ENCODE measurements at regions not wholly inside any gene's neighbourhood (a gene's known extent, or its start where the extent isn't known, plus 50 kb on each side); places are given as distances from the start of the nearest gene placed in this dataset.

- no peak overlapping the region for H3K4me3 ChIP-seq (replicated peaks in 1 of 3; ENCODE audit: insufficient read depth in 1 of 3, low read depth in 1 of 3, low read length in 3 of 3)
- no peaks in the 10 kb centered on the region for H3K9me3 ChIP-seq (replicated peaks; ENCODE audit: control insufficient read depth, insufficient read depth, low read length)
- no peak overlapping the region for H3K4me2 ChIP-seq (ENCODE audit: insufficient read depth, low read length)
- H3K9me1 ChIP-seq (replicated peaks; ENCODE audit: control insufficient read depth, extremely low read depth, insufficient read depth, low read length) = no peaks in the 10 kb centered on the region
- H3K79me2 ChIP-seq (ENCODE audit: control insufficient read depth, insufficient read depth, low read length) = no peaks in the 10 kb centered on the region
- ChIA-PET POLR2A (no interaction called here), CTCF (no interaction called here)
- dilution Hi-C loops (cut with MboI; ENCODE audit: extremely low pct_ligation_motif_present, low sequenced_read_pairs) = no loop called here
- DNase-seq (ENCODE audit: low read depth, low spot score) = no peak
- no peak for FAIRE-seq
- no peak overlapping the region for H2AFZ ChIP-seq (ENCODE audit: low read depth, low read length)
- H3K27me3 ChIP-seq (ENCODE audit: control insufficient read depth in 2 of 2, insufficient read depth in 2 of 2, low read length in 2 of 2) = no peaks in the 10 kb centered on the region
- no TSS peak for BruUV-seq (replicated peaks)
- no peak overlapping the region for H3K27ac ChIP-seq (ENCODE audit: insufficient read depth, low read depth, low read length)
- peaks cover 28% of the 10 kb centered on the region for H3K4me1 ChIP-seq (ENCODE audit: control insufficient read depth, extremely low read depth, insufficient read depth, low read length)
- H3K9ac ChIP-seq (replicated peaks; ENCODE audit: extremely low read depth, insufficient read depth, low read length) = no peak overlapping the region
- H3K36me3 ChIP-seq (ENCODE audit: control insufficient read depth in 2 of 2, extremely low read depth in 1 of 2, insufficient read depth in 2 of 2, low read length in 2 of 2) = no peaks in the 10 kb centered on the region
- intact Hi-C loops (cut with micrococcal nuclease) = no loop called here
- H4K20me1 ChIP-seq (replicated peaks; ENCODE audit: control insufficient read depth, extremely low read depth, insufficient read depth, low read length) = no peaks in the 10 kb centered on the region
- TF ChIP-seq, protein P1, sequence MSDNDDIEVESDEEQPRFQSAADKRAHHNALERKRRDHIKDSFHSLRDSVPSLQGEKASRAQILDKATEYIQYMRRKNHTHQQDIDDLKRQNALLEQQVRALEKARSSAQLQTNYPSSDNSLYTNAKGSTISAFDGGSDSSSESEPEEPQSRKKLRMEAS (IDR thresholded peaks at IDR 0.05; ENCODE audit: insufficient read depth, insufficient read length) = no peak
- TF ChIP-seq POLR2A (IDR thresholded peaks at IDR 0.05; ENCODE audit: low read depth, low read length) (no peak), FOS (IDR thresholded peaks at IDR 0.05; ENCODE audit: borderline replicate concordance, insufficient read depth, low read length) (no peak), JUN (IDR thresholded peaks at IDR 0.05; ENCODE audit: borderline replicate concordance, insufficient read depth, insufficient read length, low read depth) (no peak), EZH2 (IDR thresholded peaks at IDR 0.05; ENCODE audit: borderline replicate concordance, low read depth, low read length, severe bottlenecking) (no peak), MYC (IDR thresholded peaks at IDR 0.05; ENCODE audit: low read depth, low read length) (no peak), POLR2AphosphoS5 (IDR thresholded peaks at IDR 0.05; ENCODE audit: insufficient read depth, low read depth, low read length) (no peak), GATA2 (IDR thresholded peaks at IDR 0.05; ENCODE audit: insufficient read depth, insufficient read length, low read depth, low read length) (no peak)
- TF ChIP-seq, protein P2, sequence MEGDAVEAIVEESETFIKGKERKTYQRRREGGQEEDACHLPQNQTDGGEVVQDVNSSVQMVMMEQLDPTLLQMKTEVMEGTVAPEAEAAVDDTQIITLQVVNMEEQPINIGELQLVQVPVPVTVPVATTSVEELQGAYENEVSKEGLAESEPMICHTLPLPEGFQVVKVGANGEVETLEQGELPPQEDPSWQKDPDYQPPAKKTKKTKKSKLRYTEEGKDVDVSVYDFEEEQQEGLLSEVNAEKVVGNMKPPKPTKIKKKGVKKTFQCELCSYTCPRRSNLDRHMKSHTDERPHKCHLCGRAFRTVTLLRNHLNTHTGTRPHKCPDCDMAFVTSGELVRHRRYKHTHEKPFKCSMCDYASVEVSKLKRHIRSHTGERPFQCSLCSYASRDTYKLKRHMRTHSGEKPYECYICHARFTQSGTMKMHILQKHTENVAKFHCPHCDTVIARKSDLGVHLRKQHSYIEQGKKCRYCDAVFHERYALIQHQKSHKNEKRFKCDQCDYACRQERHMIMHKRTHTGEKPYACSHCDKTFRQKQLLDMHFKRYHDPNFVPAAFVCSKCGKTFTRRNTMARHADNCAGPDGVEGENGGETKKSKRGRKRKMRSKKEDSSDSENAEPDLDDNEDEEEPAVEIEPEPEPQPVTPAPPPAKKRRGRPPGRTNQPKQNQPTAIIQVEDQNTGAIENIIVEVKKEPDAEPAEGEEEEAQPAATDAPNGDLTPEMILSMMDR (IDR thresholded peaks at IDR 0.05; ENCODE audit: extremely low read depth in 1 of 2, insufficient read depth in 1 of 2, low read depth in 1 of 2, low read length in 2 of 2) = no peak
Measured at GRCh38 chr4:20046179-20046578, 205.5 kb upstream of the SLIT2 start.

All from endothelial cell of umbilical vein (primary cell).